Neuronal stem cell (in vitro differentiated cells): ENCODE measurements at regions not wholly inside any gene's neighbourhood (a gene's known extent, or its start where the extent isn't known, plus 50 kb on each side); places are given as distances from the start of the nearest gene placed in this dataset.

Source experiments
- DNase-seq: peaks from one replicate; pipeline ENCODE4 v3.0.0-alpha.2; 2013; ENCODE audit warnings: low spot score
- H2AFZ ChIP-seq: one replicate; pipeline ENCODE4 v1.6.1; 2013; ENCODE audit warnings: mild to moderate bottlenecking, low read length, inconsistent platforms
- H2AK5ac ChIP-seq: 2 replicates; pipeline ENCODE4 v1.6.1; 2013; ENCODE audit warnings: low read depth, mild to moderate bottlenecking, inconsistent platforms, low read length, moderate library complexity, mixed read lengths
- H2BK120ac ChIP-seq: 2 replicates; pipeline ENCODE4 v1.6.1; 2013; ENCODE audit warnings: low read depth, mild to moderate bottlenecking, inconsistent platforms, low read length, moderate library complexity, mixed read lengths
- H2BK12ac ChIP-seq: one replicate; pipeline ENCODE4 v1.6.1; 2013; ENCODE audit warnings: low read length, inconsistent platforms
- H2BK15ac ChIP-seq: 2 replicates; pipeline ENCODE4 v1.6.1; 2013; ENCODE audit warnings: mild to moderate bottlenecking, low read length, inconsistent platforms, mixed read lengths
- H2BK5ac ChIP-seq: one replicate; pipeline ENCODE4 v1.6.1; 2013; ENCODE audit warnings: inconsistent platforms, mild to moderate bottlenecking, low read length, moderate library complexity
- H3K14ac ChIP-seq: one replicate; pipeline ENCODE4 v1.6.1; 2013; ENCODE audit warnings: low read length, inconsistent platforms
- H3K18ac ChIP-seq: 2 replicates; pipeline ENCODE4 v1.6.1; 2013; ENCODE audit warnings: low read length, inconsistent platforms
- H3K23ac ChIP-seq: 2 replicates; pipeline ENCODE4 v1.6.1; 2013; ENCODE audit warnings: low read depth, mild to moderate bottlenecking, mixed read lengths, low read length, inconsistent platforms; ENCODE audit not compliant: poor library complexity
- H3K27ac ChIP-seq: replicated peaks from 3 replicates; pipeline ENCODE4 v1.5.1; 2013; ENCODE audit warnings: low read length, inconsistent platforms
- H3K27me3 ChIP-seq, 3 experiments: 2 replicates each; pipeline ENCODE4 v1.6.1; 2013; ENCODE audit warnings: low read length in 3 of 3, mild to moderate bottlenecking in 2 of 3, inconsistent platforms in 1 of 3, low read depth in 1 of 3, mixed read lengths in 1 of 3, moderate library complexity in 1 of 3; ENCODE audit not compliant: control insufficient read depth in 3 of 3, insufficient read depth in 3 of 3
- H3K36me3 ChIP-seq, 2 donors: replicated peaks in 1 of 2; 2 replicates each; pipeline ENCODE4 v1.6.1; 2013; ENCODE audit warnings: low read length in 2 of 2; ENCODE audit not compliant: control insufficient read depth in 2 of 2, insufficient read depth in 2 of 2
- H3K4ac ChIP-seq: 2 replicates; pipeline ENCODE4 v1.6.1; 2013; ENCODE audit warnings: inconsistent platforms, mild to moderate bottlenecking, low read length, moderate library complexity
- H3K4me1 ChIP-seq, 2 donors: 1 replicate in 1 of 2; 2 replicates in 1 of 2; pipeline ENCODE4 v1.6.1; 2013; ENCODE audit warnings: low read length in 2 of 2, low read depth in 1 of 2; ENCODE audit not compliant: control insufficient read depth in 2 of 2, insufficient read depth in 1 of 2
- H3K4me2 ChIP-seq: one replicate; pipeline ENCODE4 v1.6.1; 2013; ENCODE audit warnings: mild to moderate bottlenecking, low read length, inconsistent platforms; ENCODE audit not compliant: insufficient read depth, poor library complexity, severe bottlenecking
- H3K4me3 ChIP-seq, 2 donors: 2 replicates each; pipeline ENCODE4 v1.5.1; 2013; ENCODE audit warnings: low read length in 2 of 2, mild to moderate bottlenecking in 2 of 2, inconsistent platforms in 1 of 2, moderate library complexity in 1 of 2
- H3K79me1 ChIP-seq: one replicate; pipeline ENCODE4 v1.6.1; 2013; ENCODE audit warnings: low read depth, mild to moderate bottlenecking, inconsistent platforms, low read length, moderate library complexity
- H3K9ac ChIP-seq: one replicate; pipeline ENCODE4 v1.6.1; 2013; ENCODE audit warnings: mild to moderate bottlenecking, low read depth, low read length, inconsistent platforms; ENCODE audit not compliant: poor library complexity
- H3K9me3 ChIP-seq, 2 donors: replicated peaks in 1 of 2; 2 replicates each; pipeline versions ENCODE3 to v1.6.1; 2013; ENCODE audit warnings: low read length in 2 of 2, mild to moderate bottlenecking in 2 of 2, inconsistent platforms in 1 of 2, low read depth in 1 of 2, mixed read lengths in 1 of 2, moderate library complexity in 1 of 2; ENCODE audit not compliant: control insufficient read depth in 2 of 2, insufficient read depth in 1 of 2
- H4K8ac ChIP-seq: one replicate; pipeline ENCODE4 v1.6.1; 2013; ENCODE audit warnings: low read depth, mild to moderate bottlenecking, inconsistent platforms, low read length, moderate library complexity
- H4K91ac ChIP-seq: one replicate; pipeline ENCODE4 v1.6.1; 2013; ENCODE audit warnings: low read length, low read depth, mild to moderate bottlenecking, inconsistent platforms; ENCODE audit not compliant: poor library complexity
- WGBS, 2 donors: extraction: QIAGEN DNeasy Blood & Tissue Kit; methylation state at CpG; one replicate each; pipeline ENCODE4 v1.1.7; 2013; ENCODE audit warnings: missing lambda C conversion rate in 2 of 2, mixed read lengths in 1 of 2; ENCODE audit not compliant: insufficient read length in 2 of 2, insufficient replicate concordance in 1 of 2; ENCODE audit errors: extremely low coverage in 2 of 2; 5-methylcytosine and 5-hydroxymethylcytosine counted together

- Histone ChIP-seq H3K27ac (no peak overlapping the region), H4K8ac (no peak overlapping the region), H2BK5ac (no peak overlapping the region)
Measured at GRCh38 chr10:28806951-28807759, 129.8 kb downstream of the BAMBI start.

GRCh38 chr10:28807760-28808613 lies 130.7 kb downstream of the BAMBI start:
- H2BK15ac ChIP-seq: no peak overlapping the region
- H3K23ac ChIP-seq: no peak overlapping the region
- H3K18ac ChIP-seq: no peak overlapping the region
- no peaks in the 10 kb centered on the region for H3K79me1 ChIP-seq
- H3K9ac ChIP-seq: no peak overlapping the region
- no peak overlapping the region for H2BK120ac ChIP-seq
- no peaks in the 10 kb centered on the region for H3K36me3 ChIP-seq
- DNase-seq: no peak
- H3K4ac ChIP-seq: no peak overlapping the region
- H3K27me3 ChIP-seq: no peaks in the 10 kb centered on the region
- no peak overlapping the region for H4K8ac ChIP-seq
- no peak overlapping the region for H4K91ac ChIP-seq
- H3K4me1 ChIP-seq: peaks cover 8 to 19% of the 10 kb centered on the region in 2 donors
- H3K27ac ChIP-seq: no peak overlapping the region
- no peak overlapping the region for H3K14ac ChIP-seq
- no peaks in the 10 kb centered on the region for H3K9me3 ChIP-seq
- H3K4me2 ChIP-seq: no peak overlapping the region
- H2BK12ac ChIP-seq: no peak overlapping the region
- H2AFZ ChIP-seq: peak overlapping the region; percentile 5
- no CpG with 5 or more reads among the region's 16 CpGs for WGBS, 2 donors
- no peak overlapping the region for H2AK5ac ChIP-seq
- no peak overlapping the region for H2BK5ac ChIP-seq
- no peak overlapping the region for H3K4me3 ChIP-seq

More at GRCh38 chr10:28806951-28807759, 129.8 kb downstream of the BAMBI start:
- H3K27me3 ChIP-seq: peaks cover 0 to 3% (median 0%) of the 10 kb centered on the region in 3 experiments
- H2BK12ac ChIP-seq: no peak overlapping the region
- H2BK120ac ChIP-seq: no peak overlapping the region
- no peak overlapping the region for H2AK5ac ChIP-seq
- H3K9ac ChIP-seq: no peak overlapping the region
- no peak overlapping the region for H3K18ac ChIP-seq
- H4K91ac ChIP-seq: no peak overlapping the region
- H3K36me3 ChIP-seq: no peaks in the 10 kb centered on the region
- H3K4me3 ChIP-seq: no peak overlapping the region
- no peak overlapping the region for H3K14ac ChIP-seq
- H2AFZ ChIP-seq: peak overlapping the region; percentile 5
- DNase-seq: no peak
- no peaks in the 10 kb centered on the region for H3K79me1 ChIP-seq
- no peak overlapping the region for H3K4ac ChIP-seq
- H3K4me2 ChIP-seq: no peak overlapping the region
- H2BK15ac ChIP-seq: no peak overlapping the region
- H3K9me3 ChIP-seq: no peaks in the 10 kb centered on the region
- H3K23ac ChIP-seq: no peak overlapping the region
- peaks cover 8 to 19% of the 10 kb centered on the region in 2 donors for H3K4me1 ChIP-seq
- WGBS, 2 donors: no CpG with 5 or more reads among the region's 8 CpGs

- no peak overlapping the region for H4K91ac ChIP-seq
- no peaks in the 10 kb centered on the region for H3K79me1 ChIP-seq
- no peak overlapping the region for H2BK15ac ChIP-seq
- no peak overlapping the region for H3K27ac ChIP-seq
- H2BK120ac ChIP-seq: no peak overlapping the region
- no peak overlapping the region for H2BK12ac ChIP-seq
- H3K23ac ChIP-seq: no peak overlapping the region
- no peak overlapping the region for H2BK5ac ChIP-seq
- no peak for DNase-seq
- no peaks in the 10 kb centered on the region for H3K27me3 ChIP-seq
- no peak overlapping the region for H2AK5ac ChIP-seq
- no peak overlapping the region for H4K8ac ChIP-seq
- peaks cover 0 to 2% of the 10 kb centered on the region in 2 donors for H3K9me3 ChIP-seq
- no peak overlapping the region for H3K4me2 ChIP-seq
- WGBS, 2 donors: no CpG with 5 or more reads among the region's 6 CpGs
- H2AFZ ChIP-seq: peak overlapping the region; percentile 5
- no peak overlapping the region for H3K4ac ChIP-seq
- H3K9ac ChIP-seq: no peak overlapping the region
- H3K4me1 ChIP-seq: peaks cover 8 to 19% of the 10 kb centered on the region in 2 donors
- H3K4me3 ChIP-seq: no peak overlapping the region
- H3K14ac ChIP-seq: no peak overlapping the region
- H3K36me3 ChIP-seq: no peaks in the 10 kb centered on the region
- no peak overlapping the region for H3K18ac ChIP-seq
Measured at GRCh38 chr10:28808693-28809092, 131.4 kb downstream of the BAMBI start.
